ENCODE measurements at regions not wholly inside any gene's neighbourhood (a gene's known extent, or its start where the extent isn't known, plus 50 kb on each side); places are given as distances from the start of the nearest gene placed in this dataset.

DNA sequence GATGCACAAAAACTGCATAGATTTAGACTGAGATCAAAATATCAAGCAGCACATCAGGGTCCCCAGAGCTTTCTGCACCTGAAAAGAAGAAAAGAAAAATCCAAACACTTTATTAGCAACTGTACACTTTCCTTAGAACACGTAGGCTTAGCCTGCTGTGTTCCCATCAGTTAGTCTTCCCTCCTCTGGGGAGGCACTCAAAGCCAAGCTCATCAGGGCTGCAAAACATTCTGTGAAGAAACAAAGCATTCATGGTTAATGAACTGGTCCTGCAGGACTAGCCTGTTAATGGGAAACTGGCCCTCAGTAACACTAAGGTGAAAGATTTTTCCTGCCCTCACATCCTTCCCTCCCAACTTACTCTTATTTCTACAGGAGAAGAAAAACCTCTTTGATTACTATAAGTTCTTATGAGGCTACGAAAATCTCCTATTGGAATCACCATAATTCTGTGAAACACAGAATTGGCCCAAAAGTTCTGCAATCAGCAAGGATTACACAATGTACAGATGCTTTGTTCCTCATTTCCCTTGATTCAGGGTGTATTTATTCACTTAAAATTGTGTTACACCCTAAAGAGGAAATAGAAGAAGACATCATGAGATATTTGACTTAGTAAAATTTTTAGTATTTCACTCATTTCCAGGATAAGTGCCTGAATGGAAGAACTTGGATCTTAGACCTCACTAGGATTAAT is 901.0 kb upstream of the MAP3K7 start:
- no peak for DNase-seq

DNA sequence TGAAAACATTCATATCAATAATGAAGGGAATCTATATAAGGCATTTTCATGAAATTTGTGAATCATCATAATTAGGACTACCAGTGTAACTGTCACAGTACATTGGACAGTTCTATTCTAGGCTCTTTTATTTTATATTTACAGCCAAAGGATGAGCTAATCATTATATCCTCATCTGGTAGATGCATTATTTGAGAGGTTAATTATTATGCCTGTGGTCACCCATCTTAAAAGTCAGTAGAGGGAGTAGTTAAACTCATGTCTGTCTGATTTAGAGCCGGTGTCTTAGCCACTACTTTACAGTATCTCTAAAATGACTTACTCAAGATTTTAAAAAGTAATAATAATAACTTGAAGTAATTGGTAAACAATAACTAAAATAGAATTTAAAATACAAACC is 899.3 kb upstream of the MAP3K7 start:
- DNase-seq = no peak

DNA sequence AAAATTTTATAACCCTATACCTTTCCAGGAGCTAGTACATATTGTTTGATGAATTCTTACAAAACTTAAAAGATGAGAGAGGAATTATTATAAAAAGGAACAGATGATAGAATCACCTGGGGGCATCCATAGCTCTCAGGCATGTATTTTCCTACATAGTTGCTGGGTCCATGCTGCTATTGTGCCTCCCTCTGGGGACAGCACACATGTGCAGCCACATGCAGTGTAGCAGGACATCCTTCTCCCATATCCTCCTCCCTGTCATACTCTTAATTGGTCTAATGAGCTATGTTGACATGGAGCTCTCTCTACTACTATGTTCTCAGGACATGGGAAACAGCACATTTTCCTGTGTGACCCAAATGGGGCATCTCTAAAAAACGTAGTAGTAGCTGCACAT is 898.2 kb upstream of the MAP3K7 start:
- DNase-seq = no peak

DNA sequence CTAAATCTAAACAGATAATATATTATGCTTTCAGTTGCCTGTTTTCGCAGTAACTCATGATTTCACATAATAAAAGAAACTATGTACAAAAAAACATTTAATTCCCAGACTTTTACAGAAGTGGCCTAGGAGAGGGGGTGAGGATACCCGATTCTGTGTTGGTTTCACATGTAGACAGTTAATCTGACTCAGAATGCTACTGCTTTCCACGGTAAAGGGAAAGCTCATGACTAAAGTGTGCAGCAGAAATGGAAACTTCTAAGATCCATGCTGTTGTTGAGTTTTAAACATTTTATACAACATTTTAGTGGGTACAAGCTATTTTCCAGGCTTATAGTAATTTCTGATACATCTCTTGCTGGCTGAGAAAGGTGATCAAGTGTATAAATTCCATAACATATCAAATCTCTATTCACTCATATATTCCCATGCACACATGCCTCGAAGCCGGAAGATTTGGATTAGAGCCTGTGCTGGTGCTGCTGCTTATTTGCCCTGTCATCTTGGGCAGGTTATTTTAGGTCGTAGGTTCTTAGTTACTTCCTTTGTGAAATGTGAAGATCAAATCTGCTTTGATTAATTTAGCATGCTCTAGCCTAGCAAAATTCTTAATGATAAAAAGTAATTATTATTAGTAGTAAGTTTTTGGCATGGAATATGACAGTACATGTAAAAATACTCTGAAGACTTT is 896.7 kb upstream of the MAP3K7 start:
- no peak for DNase-seq

DNA sequence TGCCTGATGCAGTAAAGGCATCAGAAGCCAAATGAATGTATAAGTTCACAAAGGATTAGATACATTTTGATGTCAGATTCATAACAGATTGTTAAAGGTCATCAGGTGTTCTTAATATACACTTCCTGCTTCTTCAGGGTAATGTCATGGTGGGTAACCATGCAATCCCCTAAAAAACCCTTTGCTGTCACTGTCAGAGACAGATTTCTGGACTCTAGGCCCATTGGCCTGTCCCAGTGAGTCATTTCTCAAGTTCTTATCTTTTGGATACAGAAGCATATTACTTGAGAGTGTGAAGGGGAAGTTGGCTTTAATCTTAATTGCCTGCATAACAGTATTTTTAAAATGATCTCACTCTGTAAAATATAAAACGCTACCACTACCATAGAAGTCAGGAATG is 895.6 kb upstream of the MAP3K7 start:
- no peak for DNase-seq

DNA sequence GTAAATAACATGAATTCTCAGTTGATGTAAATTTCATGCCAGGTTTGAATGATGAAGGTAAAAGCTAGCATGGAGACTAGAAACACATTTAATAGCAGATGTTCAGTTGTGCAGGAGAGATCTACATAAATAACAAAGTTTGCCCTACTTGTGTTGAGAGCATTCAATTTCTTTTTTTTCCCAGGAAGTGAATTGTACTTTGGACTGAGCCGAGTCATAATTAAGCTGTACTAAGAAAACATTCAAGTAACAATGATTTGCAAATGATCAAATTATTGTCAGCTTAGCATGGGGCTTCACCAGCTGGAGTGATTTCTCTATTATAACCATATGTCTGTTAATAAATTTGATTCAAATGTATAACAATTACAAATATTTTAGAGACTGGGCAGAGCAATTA is 893.5 kb upstream of the MAP3K7 start:
- DNase-seq = no peak

DNA sequence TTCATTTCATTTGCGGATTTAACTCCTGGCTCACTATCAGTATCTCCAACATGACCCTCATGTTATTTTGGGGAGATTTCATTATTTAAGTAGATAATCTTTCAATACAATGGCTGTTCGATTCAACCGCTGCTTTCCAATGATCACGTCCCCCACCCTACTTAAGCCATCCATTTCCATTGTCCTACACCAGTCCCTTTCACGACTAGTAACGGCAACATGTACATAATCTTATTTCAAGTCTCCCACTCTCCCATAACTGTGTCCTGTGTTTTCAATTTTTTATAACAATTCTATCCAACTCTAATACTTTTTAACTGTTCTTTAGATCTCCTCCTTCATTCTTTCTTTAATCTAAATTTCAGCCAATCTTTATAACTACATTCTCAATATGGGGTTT is 890.8 kb upstream of the MAP3K7 start:
- no peak for DNase-seq

DNA sequence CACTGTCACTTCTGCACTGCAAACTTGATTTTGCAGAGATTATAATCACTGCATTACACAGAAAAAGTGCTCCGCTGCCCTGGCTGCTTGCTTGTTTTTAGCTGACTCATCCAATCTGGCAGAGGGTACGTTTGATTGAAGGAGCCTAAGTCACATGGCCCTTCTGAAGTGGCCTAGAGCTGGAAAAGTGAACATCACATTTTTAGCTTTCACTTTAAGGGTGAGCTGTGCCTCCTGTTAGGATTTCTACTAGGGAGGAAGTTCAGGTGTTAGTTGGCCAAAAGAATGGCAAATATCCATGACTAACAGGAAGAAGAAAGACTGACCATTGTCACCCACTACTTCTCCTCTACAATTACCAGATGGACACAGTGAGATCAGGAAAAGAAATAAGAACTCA is 889.1 kb upstream of the MAP3K7 start:
- peak; percentile 92 for DNase-seq

DNA sequence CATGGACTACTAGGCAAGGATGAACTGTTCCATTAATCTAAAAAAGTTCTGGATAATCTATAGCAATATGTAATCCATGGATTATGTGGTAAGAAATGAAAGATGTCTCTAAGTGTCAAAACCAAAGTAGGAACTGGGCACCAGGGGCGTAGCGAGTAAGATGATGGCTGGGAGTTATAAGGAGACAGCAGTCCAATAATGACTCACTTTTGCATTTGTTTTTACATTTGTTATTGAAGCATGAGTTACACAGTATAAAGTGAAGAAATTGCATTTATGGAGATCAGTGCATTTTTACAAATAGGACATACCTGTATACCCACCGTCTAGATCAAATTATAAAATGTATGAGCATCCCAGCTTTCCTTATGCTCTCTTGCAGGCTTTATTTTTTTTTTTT is 878.5 kb upstream of the MAP3K7 start:
- no peak for DNase-seq

DNA sequence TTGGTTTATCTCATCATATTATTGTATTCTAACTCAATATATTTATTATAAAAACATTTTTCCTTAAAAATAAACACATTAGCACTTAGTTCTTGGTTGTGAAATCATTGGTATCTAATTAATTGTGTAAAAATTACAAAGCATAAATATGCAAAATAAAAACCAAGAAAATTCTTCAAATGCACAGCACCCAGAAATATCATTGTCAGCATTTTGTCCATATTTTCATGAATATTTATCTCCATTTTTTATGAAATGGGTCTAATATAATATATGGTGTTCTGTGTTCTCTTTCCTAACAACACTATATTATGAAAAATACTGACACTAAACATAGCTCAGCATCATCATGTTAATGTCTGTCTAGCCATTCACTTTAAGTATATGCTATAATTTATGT is 877.8 kb upstream of the MAP3K7 start:
- no peak for DNase-seq

DNA sequence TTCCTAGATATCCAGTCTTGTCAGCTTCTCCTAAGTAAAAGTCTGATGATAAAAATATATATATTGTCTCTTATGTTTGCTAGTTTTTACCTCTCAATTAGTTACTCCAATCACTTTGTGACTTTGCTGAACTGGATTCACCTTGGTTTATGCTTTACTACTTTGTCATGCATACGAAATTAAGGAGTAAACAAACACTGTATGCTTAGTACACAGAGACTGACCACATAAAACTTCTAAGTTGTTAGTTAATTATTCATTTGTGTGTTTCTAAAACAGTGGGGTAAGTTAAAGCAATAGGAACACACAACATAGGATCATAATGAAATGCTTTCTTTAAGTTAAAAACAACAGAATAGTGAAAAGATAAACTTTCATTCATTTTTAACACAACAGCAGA is 877.3 kb upstream of the MAP3K7 start:
- no peak for DNase-seq

DNA sequence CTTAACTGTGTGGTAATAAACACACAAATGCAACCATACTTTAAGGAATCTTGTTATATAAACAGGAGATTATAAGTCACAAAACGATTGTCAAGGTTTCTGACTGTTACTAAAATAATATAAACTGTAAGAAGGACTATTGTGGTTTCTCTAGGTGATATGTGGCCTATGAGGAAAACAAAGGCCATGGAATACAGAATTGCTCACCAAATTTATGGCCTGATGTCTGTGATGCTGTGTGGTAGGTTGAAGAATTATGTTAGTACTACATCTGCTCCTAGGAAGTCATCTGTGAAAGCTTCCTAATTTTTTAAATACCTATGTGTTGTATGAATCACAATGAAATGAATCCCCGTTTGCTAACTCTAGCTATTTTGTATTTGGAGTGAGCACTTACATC is 875.4 kb upstream of the MAP3K7 start:
- no peak for DNase-seq

DNA sequence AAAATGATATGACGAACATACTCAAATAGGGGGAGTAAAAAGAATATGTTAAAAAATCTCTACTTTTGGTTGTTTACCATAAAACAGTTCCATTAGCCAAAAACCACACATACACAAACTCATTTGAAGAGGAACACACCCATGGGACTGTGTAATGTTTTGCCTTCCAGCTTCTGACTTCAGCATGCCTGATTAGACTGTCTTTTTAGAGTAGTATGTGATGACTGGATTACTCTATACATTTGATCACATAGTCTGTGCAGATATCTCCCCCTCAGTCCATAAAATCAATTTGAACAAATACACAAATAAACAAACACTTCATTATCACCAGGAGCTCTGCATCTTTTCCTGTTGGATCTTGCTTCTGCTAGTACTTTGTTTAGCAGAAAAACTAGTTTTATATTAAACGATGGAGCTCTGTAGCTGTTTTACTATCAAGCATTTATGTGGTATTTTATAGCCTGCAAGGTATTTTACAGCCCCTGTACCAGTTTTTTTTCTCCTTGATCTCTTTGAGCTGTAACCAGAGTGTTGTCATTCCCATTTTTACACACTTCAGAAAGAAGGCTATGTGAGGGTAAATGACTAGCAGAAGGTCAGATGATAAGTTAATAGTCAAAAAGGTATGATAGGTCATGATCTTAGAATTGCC is 866.5 kb upstream of the MAP3K7 start:
- no peak for DNase-seq

DNA sequence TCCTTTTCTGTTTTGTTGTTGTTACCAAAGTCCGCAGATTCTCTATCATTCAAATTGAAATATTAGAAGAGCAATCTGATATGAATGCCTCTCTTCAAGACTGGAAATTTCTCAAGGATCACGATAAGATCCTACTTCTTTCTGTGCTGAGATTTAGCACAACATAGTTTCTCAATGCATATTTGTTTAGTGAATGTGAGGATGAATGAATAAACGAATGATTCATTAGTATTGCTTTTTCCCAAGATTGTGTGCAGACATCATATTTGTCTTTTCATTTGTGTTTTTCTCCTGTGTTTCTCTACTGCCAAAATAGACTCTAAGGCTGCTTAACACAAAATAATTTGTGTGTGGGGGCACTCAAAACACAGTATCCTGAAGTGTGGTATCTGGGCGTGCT is 862.7 kb upstream of the MAP3K7 start:
- DNase-seq = no peak

DNA sequence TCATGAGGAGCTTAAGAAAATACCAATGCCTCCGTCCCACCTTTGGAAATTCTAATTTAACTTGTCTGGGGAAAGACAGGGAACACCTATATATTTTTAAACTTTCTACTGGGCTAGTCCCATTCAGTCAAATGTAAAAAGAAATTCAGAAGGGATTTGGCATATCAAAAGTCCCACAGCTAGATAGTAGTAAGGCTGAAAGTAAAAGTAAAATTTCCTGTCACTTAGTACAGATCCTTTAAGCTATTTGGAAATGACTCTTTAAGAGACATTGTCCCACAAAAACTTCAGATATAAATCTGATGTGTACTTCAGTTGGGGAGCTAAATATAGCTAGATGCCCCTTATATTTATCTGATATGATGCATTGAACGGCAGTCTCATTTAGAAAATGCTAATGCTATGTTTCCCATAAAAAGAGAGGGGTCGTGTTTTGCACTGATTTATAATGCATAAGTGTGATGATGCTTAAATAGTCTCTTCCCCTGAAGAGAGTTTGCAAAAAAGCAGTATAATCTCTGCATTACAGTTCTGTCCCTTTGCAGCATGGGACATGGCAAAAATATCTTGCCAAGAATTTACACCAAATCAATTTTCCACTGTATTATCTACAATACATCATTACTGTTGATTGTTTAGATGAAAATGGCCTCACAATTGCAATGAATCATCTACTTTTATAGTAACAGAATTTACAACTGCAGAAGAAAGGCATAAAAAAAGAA is 860.8 kb upstream of the MAP3K7 start:
- no peak for DNase-seq

DNA sequence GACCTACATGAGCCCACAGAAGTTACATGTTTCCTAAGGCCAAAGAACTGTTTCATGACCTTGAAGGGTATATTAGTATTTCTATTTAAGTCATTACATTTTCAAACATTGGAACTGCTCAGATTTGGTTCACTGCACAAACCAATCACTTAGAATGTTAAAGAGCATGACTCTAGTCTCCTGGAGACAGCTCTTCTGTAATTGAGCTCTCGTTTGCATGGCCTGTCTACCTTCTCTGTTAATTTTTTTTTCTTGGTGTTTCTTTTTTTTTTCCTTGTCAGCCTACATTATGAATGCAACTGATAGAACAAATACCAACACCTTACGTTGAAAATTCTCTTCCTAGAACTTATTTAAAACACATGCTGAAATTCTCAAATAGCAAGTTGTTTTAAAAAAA is 860.2 kb upstream of the MAP3K7 start:
- no peak for DNase-seq

DNA sequence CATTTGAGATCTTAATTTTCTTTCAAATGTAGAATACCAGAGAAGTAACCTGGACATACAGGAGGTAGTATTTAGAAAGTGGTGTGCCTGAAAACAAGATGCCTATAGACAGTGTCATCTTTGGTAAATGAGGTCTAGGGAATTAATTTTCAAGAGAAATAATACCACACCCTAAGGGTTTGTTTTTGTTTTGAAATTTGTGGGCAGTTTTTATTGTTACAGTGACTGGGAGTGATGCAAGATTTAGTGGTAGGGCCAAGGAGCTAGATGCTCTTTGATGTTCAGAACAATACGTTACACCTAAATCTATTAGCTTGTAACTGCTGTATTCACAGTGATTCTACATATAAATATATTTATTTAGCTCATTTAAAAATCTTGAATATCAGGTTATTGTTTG is 856.5 kb upstream of the MAP3K7 start:
- DNase-seq = no peak

DNA sequence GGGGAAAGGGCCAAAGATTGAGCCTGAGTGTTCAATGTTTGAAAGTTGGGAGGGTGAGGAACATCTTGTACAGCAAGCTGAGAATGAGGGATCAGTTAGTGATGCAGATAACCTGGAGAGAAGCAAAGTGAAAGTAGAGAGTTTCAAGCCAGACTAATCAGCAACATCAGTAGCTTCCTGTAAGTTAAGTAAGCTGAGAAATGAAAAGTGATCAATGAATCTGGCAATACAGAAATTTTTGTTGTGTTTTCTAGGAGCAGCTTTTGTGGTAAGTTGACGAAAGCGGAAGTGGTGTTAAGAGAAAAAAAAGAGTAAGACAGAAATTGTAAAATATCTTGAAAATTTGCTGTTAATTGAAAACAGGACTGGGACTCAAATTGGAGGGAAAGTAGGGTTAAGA is 855.5 kb upstream of the MAP3K7 start:
- DNase-seq = no peak

DNA sequence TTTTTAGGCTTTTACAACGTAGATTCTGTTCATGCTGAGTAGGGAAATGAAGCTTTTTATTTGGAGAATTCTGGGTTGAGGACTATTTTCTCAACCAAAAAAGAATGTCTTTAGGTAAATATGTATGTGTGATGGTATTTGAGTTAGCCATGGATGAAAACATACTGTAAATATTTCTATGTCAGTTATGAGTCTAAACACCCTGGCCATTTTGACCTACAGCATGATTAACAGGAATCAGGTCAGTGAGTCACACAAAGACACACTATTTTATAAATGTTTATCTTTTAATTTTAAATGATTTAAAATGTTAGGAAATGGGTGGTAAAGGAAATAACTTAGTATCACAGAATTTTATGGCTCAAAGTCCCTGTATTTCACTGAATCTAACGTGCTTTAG is 851.7 kb upstream of the MAP3K7 start:
- no peak for DNase-seq

DNA sequence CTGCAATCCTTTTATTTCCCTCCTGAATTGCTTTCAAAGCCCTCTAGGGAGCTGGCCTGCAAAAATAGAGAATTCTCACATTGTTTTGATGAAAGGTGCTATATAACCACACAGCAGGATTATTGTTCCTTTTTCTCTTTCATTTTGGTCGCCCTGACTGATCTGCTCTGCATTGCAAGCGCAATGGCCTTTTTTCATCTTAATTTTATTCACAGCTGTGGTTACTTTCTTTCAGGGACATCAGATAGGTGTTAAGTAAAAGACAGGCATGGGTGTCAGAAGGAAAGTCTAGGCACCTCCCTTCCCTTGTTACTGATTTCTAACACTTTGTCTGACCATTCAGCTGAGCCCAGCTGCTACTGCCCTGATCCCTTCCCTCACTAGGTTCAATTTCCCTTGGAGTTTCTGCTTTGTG is 850.5 kb upstream of the MAP3K7 start:
- no peak for DNase-seq

DNA sequence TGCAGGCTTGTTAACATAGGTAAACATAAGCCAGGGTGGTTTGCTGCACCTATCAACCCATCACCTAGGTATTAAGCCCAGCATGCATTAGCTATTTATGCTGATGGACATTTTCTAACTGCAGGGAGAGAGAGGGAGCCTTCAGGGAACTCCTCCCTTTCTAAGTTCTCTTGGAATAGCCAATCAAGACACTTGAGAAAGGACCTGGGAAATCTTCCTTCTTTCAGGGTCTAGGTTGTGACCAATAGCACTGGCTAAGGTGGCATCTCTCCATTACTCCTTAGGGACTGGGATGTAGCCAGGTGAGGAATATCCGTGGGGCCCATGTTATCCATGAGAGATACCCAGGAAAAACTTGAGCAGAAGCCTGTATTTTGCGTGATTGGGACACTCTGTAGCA is 849.6 kb upstream of the MAP3K7 start:
- no peak for DNase-seq

DNA sequence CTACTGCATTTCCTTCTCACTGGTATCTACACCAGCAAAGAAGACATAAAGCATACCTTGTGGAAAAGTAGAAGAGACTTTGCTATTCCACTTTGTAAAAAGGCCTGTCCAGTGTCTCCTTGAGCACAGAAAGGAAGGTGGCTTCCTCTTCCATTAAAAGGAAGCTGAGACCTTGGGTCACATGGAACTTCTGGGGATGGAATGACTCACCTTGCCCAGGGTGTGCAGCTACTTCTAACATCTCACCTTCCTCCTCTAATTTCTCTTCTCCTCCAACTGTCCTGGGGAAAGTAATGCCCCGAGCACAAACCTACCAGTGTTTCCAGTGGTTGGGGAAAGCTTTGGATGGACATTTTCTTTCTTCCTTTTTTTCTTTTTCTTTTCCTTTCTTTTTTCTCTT is 848.8 kb upstream of the MAP3K7 start:
- DNase-seq = no peak

DNA sequence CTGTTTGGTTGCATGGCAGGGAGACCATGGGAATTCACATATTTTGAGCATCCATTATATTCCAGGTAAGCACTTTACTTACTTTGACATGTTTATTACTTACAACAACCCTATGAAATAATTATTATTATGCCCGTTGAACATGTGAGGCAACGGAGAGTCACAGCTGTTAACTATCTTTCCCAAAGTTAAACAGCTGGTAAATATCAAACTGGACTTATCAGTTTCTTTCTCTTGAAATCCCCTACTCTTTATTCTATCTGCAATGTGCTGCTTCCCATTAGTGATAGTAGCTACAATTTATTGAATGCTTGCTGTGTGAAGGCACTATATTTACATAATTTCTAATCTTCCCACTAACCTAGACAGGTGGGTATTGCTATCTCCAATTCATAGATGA is 847.7 kb upstream of the MAP3K7 start:
- DNase-seq = no peak
